Transverse colon (tissue), 4 donors: ENCODE measurements at regions not wholly inside any gene's neighbourhood (a gene's known extent, or its start where the extent isn't known, plus 50 kb on each side); places are given as distances from the start of the nearest gene placed in this dataset.

Source experiments
- DNase-seq: peaks from one replicate; pipeline ENCODE4 v3.0.0-alpha.2; 2019
- H3K27ac ChIP-seq, 4 donors: fragments of 200-600 bp; sonication (generic); 2 replicates each; pipeline ENCODE4 v1.5.1; 2016 to 2018; ENCODE audit warnings: inconsistent platforms in 4 of 4
- H3K27me3 ChIP-seq: fragments of 200-600 bp; sonication (generic); 2 replicates; pipeline ENCODE4 v1.5.1; 2017; ENCODE audit warnings: inconsistent platforms
- H3K36me3 ChIP-seq, 4 donors: fragments of 200-600 bp; sonication (generic); 2 replicates each; pipeline ENCODE4 v1.5.1; 2017 to 2019; ENCODE audit warnings: inconsistent platforms in 4 of 4
- H3K4me1 ChIP-seq, 4 donors: fragments of 200-600 bp; sonication (generic); 2 replicates each; pipeline ENCODE4 v1.5.1; 2017 to 2020; ENCODE audit warnings: inconsistent platforms in 4 of 4
- H3K4me3 ChIP-seq, 4 donors: fragments of 200-600 bp; sonication (generic); 1 replicate in 1 of 4; 2 replicates in 3 of 4; pipeline versions ENCODE4 v1.5.1 to v1.6.1; 2017 to 2019; ENCODE audit warnings: inconsistent platforms in 4 of 4
- H3K9me3 ChIP-seq, 2 donors: fragments of 200-600 bp; sonication (generic); 2 replicates each; pipeline ENCODE4 v1.5.1; 2017 to 2019; ENCODE audit warnings: inconsistent platforms in 2 of 2
- EP300 ChIP-seq: sonication (generic); formaldehyde crosslinking; IDR thresholded peaks from one replicate; pipeline ENCODE4 v1.6.1; 2017; ENCODE audit warnings: antibody characterized with exemption, low read depth
- POLR2A ChIP-seq: fragments of 450-650 bp; IDR thresholded peaks from one replicate; pipeline ENCODE4 v1.6.1; 2016; ENCODE audit warnings: antibody characterized with exemption, mild to moderate bottlenecking, moderate library complexity
- POLR2AphosphoS5 ChIP-seq, 3 donors: sonication (generic); formaldehyde crosslinking; IDR thresholded peaks; one replicate each; pipeline ENCODE4 v1.6.1; 2016; ENCODE audit warnings: antibody characterized with exemption in 3 of 3
- WGBS, 2 donors: methylation state at CpG; one replicate each; pipeline ENCODE4 v1.1.5; 2018; ENCODE audit warnings: low coverage in 1 of 2; 5-methylcytosine and 5-hydroxymethylcytosine counted together
- in situ Hi-C, 4 donors: fragments of 200-750 bp; cut with MboI; loops; one replicate each; pipeline versions ENCODE4 v1.15.0 to v1.15.1; 2017; ENCODE audit warnings: low sequenced_read_pairs in 3 of 4, low pct_ligation_motif_present in 1 of 4, low pct_unique_long_range_greater_than_20kb in 1 of 4
- intact Hi-C: fragments of 100-400 bp; cut with DNase I; formaldehyde crosslinking; loops from one replicate; pipeline ENCODE4 v1.15.1; 2023; ENCODE audit warnings: low total_unique reads
- TF ChIP-seq, protein P1 (sequence below), 5 experiments: fragments of 200-600 bp in 3 of 5; fragments of 450-650 bp in 2 of 5; sonication (generic) in 3 of 5; IDR thresholded peaks; 1 replicate in 2 of 5; 2 replicates in 3 of 5; pipeline ENCODE4 v1.5.1; 2016 to 2017; ENCODE audit warnings: antibody characterized with exemption in 5 of 5, inconsistent platforms in 3 of 5, mild to moderate bottlenecking in 2 of 5, moderate library complexity in 1 of 5

DNA sequence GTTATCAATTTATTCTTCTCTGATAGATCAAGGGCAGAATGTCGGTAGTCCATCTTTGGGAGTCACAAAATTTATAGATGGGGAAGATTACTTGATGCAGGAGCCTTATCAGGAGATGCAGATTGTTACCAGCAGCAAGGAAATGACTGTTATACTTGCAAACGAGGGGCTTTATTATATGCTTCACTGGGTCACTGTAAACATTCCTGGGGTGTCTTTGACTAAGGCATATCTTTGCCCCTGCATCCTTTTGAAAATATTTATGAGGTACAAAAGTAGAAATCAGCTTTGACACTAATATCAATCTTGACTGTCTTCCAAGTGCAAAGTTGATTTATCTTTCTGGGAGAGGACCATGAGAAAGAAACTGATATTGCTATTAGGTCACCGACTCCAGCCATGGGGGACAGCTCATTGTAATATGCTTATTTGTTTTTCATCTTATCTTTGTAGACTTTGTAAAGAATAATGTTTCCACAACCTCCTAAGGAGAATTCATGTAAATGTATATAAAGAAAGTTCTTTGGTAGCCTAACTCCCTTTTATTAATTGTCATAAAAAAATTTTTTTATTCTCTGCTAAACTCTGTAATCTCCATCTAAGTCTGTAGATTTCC is 177.3 kb upstream of the EMCN start:
- WGBS, 2 donors, result 67 to 79% methylated on average over 2 to 3 of the region's 3 CpGs
- in situ Hi-C loops (no loop called here), intact Hi-C loops (no loop called here)
- H3K4me1 ChIP-seq, result no peaks in the 10 kb centered on the region
- H3K9me3 ChIP-seq, result no peaks in the 10 kb centered on the region
- no peak for DNase-seq
- no peak overlapping the region for H3K27ac ChIP-seq
- no peaks in the 10 kb centered on the region for H3K36me3 ChIP-seq
- H3K27me3 ChIP-seq, result no peaks in the 10 kb centered on the region
- no peak overlapping the region for H3K4me3 ChIP-seq
- TF ChIP-seq POLR2A, result no peak
- no peak for TF ChIP-seq EP300
- TF ChIP-seq, protein P1, sequence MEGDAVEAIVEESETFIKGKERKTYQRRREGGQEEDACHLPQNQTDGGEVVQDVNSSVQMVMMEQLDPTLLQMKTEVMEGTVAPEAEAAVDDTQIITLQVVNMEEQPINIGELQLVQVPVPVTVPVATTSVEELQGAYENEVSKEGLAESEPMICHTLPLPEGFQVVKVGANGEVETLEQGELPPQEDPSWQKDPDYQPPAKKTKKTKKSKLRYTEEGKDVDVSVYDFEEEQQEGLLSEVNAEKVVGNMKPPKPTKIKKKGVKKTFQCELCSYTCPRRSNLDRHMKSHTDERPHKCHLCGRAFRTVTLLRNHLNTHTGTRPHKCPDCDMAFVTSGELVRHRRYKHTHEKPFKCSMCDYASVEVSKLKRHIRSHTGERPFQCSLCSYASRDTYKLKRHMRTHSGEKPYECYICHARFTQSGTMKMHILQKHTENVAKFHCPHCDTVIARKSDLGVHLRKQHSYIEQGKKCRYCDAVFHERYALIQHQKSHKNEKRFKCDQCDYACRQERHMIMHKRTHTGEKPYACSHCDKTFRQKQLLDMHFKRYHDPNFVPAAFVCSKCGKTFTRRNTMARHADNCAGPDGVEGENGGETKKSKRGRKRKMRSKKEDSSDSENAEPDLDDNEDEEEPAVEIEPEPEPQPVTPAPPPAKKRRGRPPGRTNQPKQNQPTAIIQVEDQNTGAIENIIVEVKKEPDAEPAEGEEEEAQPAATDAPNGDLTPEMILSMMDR (IDR thresholded peaks at IDR 0.05), result no peak
- TF ChIP-seq POLR2AphosphoS5 (IDR thresholded peaks at IDR 0.05), result no peak

GRCh38 chr4:100694467-100694866 is 176.6 kb upstream of the EMCN start:
- WGBS, 2 donors, result 86 to 89% methylated on average over 1 to 2 of the region's 2 CpGs
- Histone ChIP-seq H3K36me3 (no peaks in the 10 kb centered on the region), H3K27me3 (no peaks in the 10 kb centered on the region), H3K27ac (no peak overlapping the region), H3K4me1 (no peaks in the 10 kb centered on the region), H3K9me3 (no peaks in the 10 kb centered on the region), H3K4me3 (no peak overlapping the region)
- intact Hi-C loops, result no loop called here
- in situ Hi-C loops, result no loop called here
- DNase-seq, result no peak
- TF ChIP-seq POLR2AphosphoS5 (IDR thresholded peaks at IDR 0.05) (no peak), EP300 (no peak), POLR2A (no peak)
- TF ChIP-seq, protein P1 (IDR thresholded peaks at IDR 0.05), result no peak

- in situ Hi-C loops (no loop called here), intact Hi-C loops (no loop called here)
- Histone ChIP-seq H3K36me3 (no peaks in the 10 kb centered on the region), H3K4me3 (no peak overlapping the region), H3K27ac (no peak overlapping the region), H3K9me3 (no peaks in the 10 kb centered on the region), H3K27me3 (no peaks in the 10 kb centered on the region), H3K4me1 (no peaks in the 10 kb centered on the region)
- 61 to 75% methylated on average over 1 of the region's 1 CpG for WGBS, 2 donors
- DNase-seq, result no peak
- TF ChIP-seq POLR2A, result no peak
- TF ChIP-seq POLR2AphosphoS5 (IDR thresholded peaks at IDR 0.05), result no peak
- TF ChIP-seq, protein P1 (IDR thresholded peaks at IDR 0.05), result no peak
- TF ChIP-seq EP300, result no peak
Measured at GRCh38 chr4:100690812-100691211, 173.0 kb upstream of the EMCN start.

DNA sequence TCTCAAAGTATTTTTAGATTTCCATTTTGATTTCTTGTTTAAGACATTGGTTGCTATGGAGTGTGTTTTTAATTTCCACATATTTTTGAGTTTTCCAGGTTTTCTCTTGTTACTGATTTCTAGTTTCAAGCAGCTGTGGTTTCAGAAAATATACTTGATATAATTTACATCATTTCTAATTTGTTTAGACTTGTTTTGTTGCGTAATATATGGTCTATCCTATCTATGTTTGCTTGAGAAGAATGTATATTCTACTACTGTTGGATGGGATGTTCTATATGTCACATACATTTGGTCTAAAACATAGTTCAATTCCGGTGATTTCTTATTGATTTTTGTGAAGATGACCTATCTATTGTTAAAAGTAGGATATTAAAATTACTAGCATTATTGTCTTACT is 170.5 kb upstream of the EMCN start:
- TF ChIP-seq EP300 (no peak), POLR2A (no peak), POLR2AphosphoS5 (IDR thresholded peaks at IDR 0.05) (no peak)
- TF ChIP-seq, protein P1 (IDR thresholded peaks at IDR 0.05), result no peak
- H3K27me3 ChIP-seq, result no peaks in the 10 kb centered on the region
- H3K9me3 ChIP-seq, result no peaks in the 10 kb centered on the region
- no peak overlapping the region for H3K4me3 ChIP-seq
- 80 to 81% methylated on average over 2 of the region's 2 CpGs for WGBS, 2 donors
- no peak for DNase-seq
- intact Hi-C loops (no loop called here), in situ Hi-C loops (no loop called here)
- no peaks in the 10 kb centered on the region for H3K4me1 ChIP-seq
- no peak overlapping the region for H3K27ac ChIP-seq
- no peaks in the 10 kb centered on the region for H3K36me3 ChIP-seq
